HEK293T (cell line): ENCODE measurements at regions not wholly inside any gene's neighbourhood (a gene's known extent, or its start where the extent isn't known, plus 50 kb on each side); places are given as distances from the start of the nearest gene placed in this dataset.

Experiments used
- CTCF ChIA-PET: fragments of 350-600 bp; formaldehyde crosslinking; extraction: SDS; loops from one replicate; lab custom pipeline; 2021; ENCODE audit warnings: antibody characterized with exemption, inconsistent platforms; lab: Yijun Ruan, JAX
- POLR2A ChIA-PET: fragments of 350-600 bp; formaldehyde crosslinking; extraction: SDS; loops from one replicate; lab custom pipeline; 2020; ENCODE audit warnings: antibody characterized with exemption, inconsistent platforms; lab: Yijun Ruan, JAX
- DNase-seq: peaks from one replicate; pipeline ENCODE4 v3.0.0; 2012; ENCODE audit warnings: mixed read lengths; ENCODE audit errors: extremely low spot score
- ARNT ChIP-seq: fragments of 450-650 bp; IDR thresholded peaks from 2 replicates; pipeline ENCODE4 v1.6.1; 2017; ENCODE audit warnings: mild to moderate bottlenecking
- BHLHE40 ChIP-seq: fragments of 450-650 bp; IDR thresholded peaks from 2 replicates; pipeline ENCODE4 v1.6.1; 2016; ENCODE audit warnings: mild to moderate bottlenecking, moderate library complexity, borderline replicate concordance
- CTBP1 ChIP-seq: fragments of 450-650 bp; IDR thresholded peaks from 2 replicates; pipeline ENCODE4 v1.6.1; 2016; ENCODE audit warnings: borderline replicate concordance
- ELF4 ChIP-seq: fragments of 450-650 bp; IDR thresholded peaks from 2 replicates; pipeline ENCODE4 v1.6.1; 2017; ENCODE audit warnings: antibody characterized with exemption
- FOXA1 ChIP-seq: fragments of 450-650 bp; IDR thresholded peaks from 2 replicates; pipeline ENCODE4 v1.6.1; 2016; ENCODE audit warnings: mild to moderate bottlenecking
- FOXK2 ChIP-seq: fragments of 450-650 bp; IDR thresholded peaks from 2 replicates; pipeline ENCODE4 v1.6.1; 2016; ENCODE audit warnings: mild to moderate bottlenecking
- FOXM1 ChIP-seq: fragments of 450-650 bp; IDR thresholded peaks from 2 replicates; pipeline ENCODE4 v1.6.1; 2017; ENCODE audit warnings: mild to moderate bottlenecking, borderline replicate concordance
- HDGF ChIP-seq: fragments of 450-650 bp; IDR thresholded peaks from 2 replicates; pipeline ENCODE4 v1.6.1; 2017; ENCODE audit warnings: antibody characterized with exemption, borderline replicate concordance
- L3MBTL2 ChIP-seq: fragments of 450-650 bp; conservative IDR thresholded peaks from 2 replicates; pipeline ENCODE4 v1.6.1; 2016; ENCODE audit warnings: mild to moderate bottlenecking
- LEF1 ChIP-seq: fragments of 450-650 bp; IDR thresholded peaks from 2 replicates; pipeline ENCODE4 v1.6.1; 2017; ENCODE audit warnings: mild to moderate bottlenecking, borderline replicate concordance
- NFRKB ChIP-seq: fragments of 450-650 bp; IDR thresholded peaks from 2 replicates; pipeline ENCODE4 v1.6.1; 2016; ENCODE audit warnings: mild to moderate bottlenecking, moderate library complexity
- PKNOX1 ChIP-seq: fragments of 450-650 bp; IDR thresholded peaks from 2 replicates; pipeline ENCODE4 v1.6.1; 2016
- SP1 ChIP-seq: fragments of 450-650 bp; IDR thresholded peaks from 2 replicates; pipeline ENCODE4 v1.6.1; 2017
- SUZ12 ChIP-seq: fragments of 450-650 bp; IDR thresholded peaks from 2 replicates; pipeline ENCODE4 v1.6.1; 2016; ENCODE audit warnings: mild to moderate bottlenecking
- TARDBP ChIP-seq: fragments of 450-650 bp; IDR thresholded peaks from 2 replicates; pipeline ENCODE4 v1.6.1; 2016
- ZNF384 ChIP-seq: fragments of 450-650 bp; IDR thresholded peaks from 2 replicates; pipeline ENCODE4 v1.6.1; 2016

GRCh38 chr2:160674146-160674750, 180.6 kb upstream of the RBMS1 start:
- ChIA-PET CTCF (interaction anchor here (0.6 kb wide), 1 partner anchor 342 kb away, joined by 4 read pairs; no protein-coding TSS in a partner anchor), POLR2A (no interaction called here)
- DNase-seq = no peak
- no peak for TF ChIP-seq PKNOX1
- no peak for TF ChIP-seq SP1
- no peak for TF ChIP-seq HDGF
- TF ChIP-seq ARNT = no peak
- TF ChIP-seq TARDBP = no peak
- TF ChIP-seq ZNF384 = no peak
- TF ChIP-seq ELF4 = no peak
- TF ChIP-seq L3MBTL2 = no peak

GRCh38 chr2:160679686-160680085, 186.1 kb upstream of the RBMS1 start:
- POLR2A ChIA-PET = no interaction called here
- DNase-seq = no peak
- CTCF ChIA-PET = no interaction called here
- no peak for TF ChIP-seq FOXK2

- CTCF ChIA-PET = no interaction called here
- POLR2A ChIA-PET = no interaction called here
These were observed 186.7 kb upstream of the RBMS1 start for GRCh38 chr2:160680294-160680693.

GRCh38 chr2:160680974-160681373, 187.4 kb upstream of the RBMS1 start:
- TF ChIP-seq FOXA1 = no peak
- no peak for TF ChIP-seq TARDBP
- no peak for TF ChIP-seq ARNT
- TF ChIP-seq FOXK2 = no peak
- no peak for TF ChIP-seq PKNOX1
- no peak for TF ChIP-seq L3MBTL2
- no peak for TF ChIP-seq ZNF384
- no peak for TF ChIP-seq FOXM1
- no peak for TF ChIP-seq ELF4
- no peak for TF ChIP-seq BHLHE40
- no peak for TF ChIP-seq SUZ12
- no peak for TF ChIP-seq LEF1
- no peak for TF ChIP-seq NFRKB
- TF ChIP-seq HDGF = no peak
- no peak for TF ChIP-seq CTBP1
- no peak for TF ChIP-seq SP1
- no peak for DNase-seq
- ChIA-PET CTCF (no interaction called here), POLR2A (no interaction called here)

More at GRCh38 chr2:160680294-160680693, 186.7 kb upstream of the RBMS1 start:
- TF ChIP-seq SUZ12 (no peak), BHLHE40 (no peak), ARNT (no peak), LEF1 (no peak), FOXM1 (no peak), ZNF384 (no peak), L3MBTL2 (no peak)
- DNase-seq = no peak

GRCh38 chr2:160683206-160683605, 189.6 kb upstream of the RBMS1 start:
- no peak for DNase-seq
- POLR2A ChIA-PET = no interaction called here
- CTCF ChIA-PET = no interaction called here
- TF ChIP-seq HDGF = no peak

GRCh38 chr2:160687629-160688028, 194.0 kb upstream of the RBMS1 start:
- ChIA-PET POLR2A (no interaction called here), CTCF (no interaction called here)
- TF ChIP-seq L3MBTL2 = no peak
- no peak for TF ChIP-seq FOXA1
- no peak for TF ChIP-seq PKNOX1
- no peak for TF ChIP-seq LEF1
- TF ChIP-seq SP1 = no peak
- no peak for TF ChIP-seq SUZ12
- DNase-seq = no peak

GRCh38 chr2:160689441-160689840, 195.8 kb upstream of the RBMS1 start:
- TF ChIP-seq ZNF384 = no peak
- no peak for TF ChIP-seq PKNOX1
- TF ChIP-seq SUZ12 = no peak
- no peak for TF ChIP-seq ELF4
- TF ChIP-seq CTBP1 = no peak
- TF ChIP-seq NFRKB = no peak
- no peak for TF ChIP-seq HDGF
- TF ChIP-seq FOXA1 = no peak
- no peak for TF ChIP-seq TARDBP
- no peak for TF ChIP-seq FOXM1
- no peak for TF ChIP-seq FOXK2
- DNase-seq = no peak
- ChIA-PET CTCF (no interaction called here), POLR2A (no interaction called here)
